ENCODE measurements at regions not wholly inside any gene's neighbourhood (a gene's known extent, or its start where the extent isn't known, plus 50 kb on each side); places are given as distances from the start of the nearest gene placed in this dataset.

DNA sequence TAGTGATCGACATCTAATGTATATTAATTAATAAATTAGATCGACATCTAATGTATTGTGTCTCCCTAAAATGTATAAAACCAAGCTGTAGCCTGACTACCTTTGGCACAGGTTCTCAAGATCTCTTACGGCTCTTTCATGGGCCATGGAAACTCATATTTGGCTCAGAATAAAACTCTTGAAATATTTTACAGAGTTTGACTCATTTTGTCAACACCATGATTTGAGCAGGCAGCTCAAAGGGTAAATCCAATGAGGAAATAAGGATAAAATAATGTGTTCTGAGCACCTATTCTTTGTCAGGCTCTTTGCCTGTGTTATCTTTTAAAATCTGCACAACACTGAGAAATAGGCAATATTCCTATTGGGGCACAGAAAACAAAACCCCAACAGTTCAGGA, 223.4 kb upstream of the DUSP10 start:
- Histone ChIP-seq H3K79me2 (ENCODE audit: insufficient read depth, low read length) (no peaks in the 10 kb centered on the region), H3K27me3 (ENCODE audit: insufficient read depth, low read length) (no peaks in the 10 kb centered on the region), H3K9ac (ENCODE audit: low read length) (no peak overlapping the region), H3K4me2 (ENCODE audit: low read length) (no peak overlapping the region), H3K36me3 (ENCODE audit: control insufficient read depth in 1 of 2, insufficient read depth in 2 of 2, low read length in 2 of 2) (no peaks in the 10 kb centered on the region), H3K9me2 (ENCODE audit: insufficient read depth) (no peaks in the 10 kb centered on the region), H2AFZ (ENCODE audit: low read depth, low read length, poor library complexity, severe bottlenecking) (no peak overlapping the region), H3K9me3 (ENCODE audit: control insufficient read depth in 1 of 2, insufficient read depth in 1 of 2, low read depth in 1 of 2, low read length in 2 of 2) (no peaks in the 10 kb centered on the region), H4K20me1 (ENCODE audit: insufficient read depth) (no peaks in the 10 kb centered on the region), H3K4me3 (replicated peaks in 1 of 2; ENCODE audit: low read depth in 1 of 2, low read length in 2 of 2) (no peak overlapping the region), H3K4me1 (ENCODE audit: control insufficient read depth in 1 of 2, insufficient read depth in 2 of 2, low read length in 2 of 2) (peaks cover 9 to 41% of the 10 kb centered on the region in 2 experiments), H3K27ac (ENCODE audit: low read depth, low read length) (no peak overlapping the region)
- ChIA-PET CTCF (no interaction called here), POLR2A (no interaction called here), RAD21 (ENCODE audit: low non-redundant PET in 1 of 2, low total read pairs in 2 of 2, uncharacterized antibody in 2 of 2, unreplicated experiment in 2 of 2) (no interaction called here)
- no TSS peak for BruUV-seq (replicated peaks)
- intact Hi-C loops (cut with micrococcal nuclease), result no loop called here
- ATAC-seq, result no peak
- TF ChIP-seq ZNF274 (IDR thresholded peaks at IDR 0.05; ENCODE audit: low read depth, low read length) (no peak), EZH2phosphoT487 (IDR thresholded peaks at IDR 0.05; ENCODE audit: borderline replicate concordance) (no peak), EGR1 (IDR thresholded peaks at IDR 0.05; ENCODE audit: low read depth) (no peak), JUND (IDR thresholded peaks at IDR 0.05) (no peak), SP1 (IDR thresholded peaks at IDR 0.05; ENCODE audit: low read depth) (no peak), YY1 (IDR thresholded peaks at IDR 0.05; ENCODE audit: extremely low read depth, insufficient replicate concordance, low read depth, low read length) (no peak), CEBPB (IDR thresholded peaks at IDR 0.05; ENCODE audit: low read depth) (no peak), POLR2A (IDR thresholded peaks at IDR 0.05; ENCODE audit: borderline replicate concordance, extremely low read depth, insufficient read depth, insufficient read length) (no peak), SRF (IDR thresholded peaks at IDR 0.05; ENCODE audit: low read depth) (no peak), CBX3 (IDR thresholded peaks at IDR 0.05; ENCODE audit: low read depth) (no peak), EZH2 (IDR thresholded peaks at IDR 0.05) (no peak)
- TF ChIP-seq, protein P1, sequence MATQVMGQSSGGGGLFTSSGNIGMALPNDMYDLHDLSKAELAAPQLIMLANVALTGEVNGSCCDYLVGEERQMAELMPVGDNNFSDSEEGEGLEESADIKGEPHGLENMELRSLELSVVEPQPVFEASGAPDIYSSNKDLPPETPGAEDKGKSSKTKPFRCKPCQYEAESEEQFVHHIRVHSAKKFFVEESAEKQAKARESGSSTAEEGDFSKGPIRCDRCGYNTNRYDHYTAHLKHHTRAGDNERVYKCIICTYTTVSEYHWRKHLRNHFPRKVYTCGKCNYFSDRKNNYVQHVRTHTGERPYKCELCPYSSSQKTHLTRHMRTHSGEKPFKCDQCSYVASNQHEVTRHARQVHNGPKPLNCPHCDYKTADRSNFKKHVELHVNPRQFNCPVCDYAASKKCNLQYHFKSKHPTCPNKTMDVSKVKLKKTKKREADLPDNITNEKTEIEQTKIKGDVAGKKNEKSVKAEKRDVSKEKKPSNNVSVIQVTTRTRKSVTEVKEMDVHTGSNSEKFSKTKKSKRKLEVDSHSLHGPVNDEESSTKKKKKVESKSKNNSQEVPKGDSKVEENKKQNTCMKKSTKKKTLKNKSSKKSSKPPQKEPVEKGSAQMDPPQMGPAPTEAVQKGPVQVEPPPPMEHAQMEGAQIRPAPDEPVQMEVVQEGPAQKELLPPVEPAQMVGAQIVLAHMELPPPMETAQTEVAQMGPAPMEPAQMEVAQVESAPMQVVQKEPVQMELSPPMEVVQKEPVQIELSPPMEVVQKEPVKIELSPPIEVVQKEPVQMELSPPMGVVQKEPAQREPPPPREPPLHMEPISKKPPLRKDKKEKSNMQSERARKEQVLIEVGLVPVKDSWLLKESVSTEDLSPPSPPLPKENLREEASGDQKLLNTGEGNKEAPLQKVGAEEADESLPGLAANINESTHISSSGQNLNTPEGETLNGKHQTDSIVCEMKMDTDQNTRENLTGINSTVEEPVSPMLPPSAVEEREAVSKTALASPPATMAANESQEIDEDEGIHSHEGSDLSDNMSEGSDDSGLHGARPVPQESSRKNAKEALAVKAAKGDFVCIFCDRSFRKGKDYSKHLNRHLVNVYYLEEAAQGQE (IDR thresholded peaks at IDR 0.05; ENCODE audit: low read depth), result no peak
- TF ChIP-seq, protein P2, sequence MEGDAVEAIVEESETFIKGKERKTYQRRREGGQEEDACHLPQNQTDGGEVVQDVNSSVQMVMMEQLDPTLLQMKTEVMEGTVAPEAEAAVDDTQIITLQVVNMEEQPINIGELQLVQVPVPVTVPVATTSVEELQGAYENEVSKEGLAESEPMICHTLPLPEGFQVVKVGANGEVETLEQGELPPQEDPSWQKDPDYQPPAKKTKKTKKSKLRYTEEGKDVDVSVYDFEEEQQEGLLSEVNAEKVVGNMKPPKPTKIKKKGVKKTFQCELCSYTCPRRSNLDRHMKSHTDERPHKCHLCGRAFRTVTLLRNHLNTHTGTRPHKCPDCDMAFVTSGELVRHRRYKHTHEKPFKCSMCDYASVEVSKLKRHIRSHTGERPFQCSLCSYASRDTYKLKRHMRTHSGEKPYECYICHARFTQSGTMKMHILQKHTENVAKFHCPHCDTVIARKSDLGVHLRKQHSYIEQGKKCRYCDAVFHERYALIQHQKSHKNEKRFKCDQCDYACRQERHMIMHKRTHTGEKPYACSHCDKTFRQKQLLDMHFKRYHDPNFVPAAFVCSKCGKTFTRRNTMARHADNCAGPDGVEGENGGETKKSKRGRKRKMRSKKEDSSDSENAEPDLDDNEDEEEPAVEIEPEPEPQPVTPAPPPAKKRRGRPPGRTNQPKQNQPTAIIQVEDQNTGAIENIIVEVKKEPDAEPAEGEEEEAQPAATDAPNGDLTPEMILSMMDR (IDR thresholded peaks at IDR 0.05 in 2 of 3, conservative IDR thresholded peaks at IDR 0.05 in 1 of 3; ENCODE audit: borderline replicate concordance in 1 of 3, insufficient read depth in 1 of 3, low read depth in 2 of 3, low read length in 2 of 3), result no peak
- TF ChIP-seq, protein P3, sequence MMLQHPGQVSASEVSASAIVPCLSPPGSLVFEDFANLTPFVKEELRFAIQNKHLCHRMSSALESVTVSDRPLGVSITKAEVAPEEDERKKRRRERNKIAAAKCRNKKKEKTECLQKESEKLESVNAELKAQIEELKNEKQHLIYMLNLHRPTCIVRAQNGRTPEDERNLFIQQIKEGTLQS (IDR thresholded peaks at IDR 0.05), result no peak
- no peak for DNase-seq (ENCODE audit: low read depth, low spot score)

Measured in HCT116 (cell line).